Esophagus muscularis mucosa (tissue), 4 donors: ENCODE measurements at regions not wholly inside any gene's neighbourhood (a gene's known extent, or its start where the extent isn't known, plus 50 kb on each side); places are given as distances from the start of the nearest gene placed in this dataset.

Source experiments
- DNase-seq: peaks from one replicate; pipeline ENCODE4 v3.0.0-alpha.2; 2017; ENCODE audit errors: extremely low spot score
- H3K27ac ChIP-seq, 4 donors: fragments of 200-600 bp; sonication (generic); replicated peaks in 1 of 4; 1 replicate in 3 of 4; 2 replicates in 1 of 4; pipeline ENCODE4 v1.5.1; 2016 to 2019; ENCODE audit warnings: mild to moderate bottlenecking in 1 of 4
- H3K27me3 ChIP-seq, 4 donors: fragments of 200-600 bp; sonication (generic); one replicate each; pipeline versions ENCODE4 v1.5.1 to v1.6.0; 2016 to 2019
- H3K36me3 ChIP-seq, 4 donors: fragments of 200-600 bp; sonication (generic); one replicate each; pipeline ENCODE4 v1.5.1; 2016 to 2019
- H3K4me1 ChIP-seq, 4 donors: fragments of 200-600 bp; sonication (generic); one replicate each; pipeline ENCODE4 v1.5.1; 2016 to 2019
- H3K4me3 ChIP-seq, 4 donors: fragments of 200-600 bp; sonication (generic); 1 replicate in 2 of 4; 2 replicates in 2 of 4; pipeline ENCODE4 v1.5.1; 2016 to 2019; ENCODE audit warnings: mild to moderate bottlenecking in 4 of 4, moderate library complexity in 1 of 4
- H3K9me3 ChIP-seq, 4 donors: fragments of 200-600 bp; sonication (generic); 1 replicate in 3 of 4; 2 replicates in 1 of 4; pipeline ENCODE4 v1.5.1; 2016 to 2019
- EP300 ChIP-seq: sonication (generic); formaldehyde crosslinking; IDR thresholded peaks from one replicate; pipeline ENCODE4 v1.6.1; 2017; ENCODE audit warnings: antibody characterized with exemption
- POLR2A ChIP-seq: fragments of 450-650 bp; IDR thresholded peaks from one replicate; pipeline ENCODE4 v1.6.1; 2017; ENCODE audit warnings: antibody characterized with exemption, moderate library complexity, mild to moderate bottlenecking, low read depth
- POLR2AphosphoS5 ChIP-seq, 2 donors: sonication (generic); formaldehyde crosslinking; IDR thresholded peaks; one replicate each; pipeline ENCODE4 v1.6.1; 2017; ENCODE audit warnings: antibody characterized with exemption in 2 of 2
- WGBS: methylation state at CpG from one replicate; pipeline ENCODE4 v1.1.5; 2018; 5-methylcytosine and 5-hydroxymethylcytosine counted together
- intact Hi-C: fragments of 100-400 bp; cut with DNase I; formaldehyde crosslinking; loops from one replicate; pipeline ENCODE4 v1.15.1; 2023
- TF ChIP-seq, protein P1 (sequence below), 3 experiments: fragments of 200-600 bp in 2 of 3; fragments of 450-650 bp in 1 of 3; sonication (generic) in 2 of 3; IDR thresholded peaks; one replicate each; pipeline ENCODE4 v1.5.1; 2017 to 2019; ENCODE audit warnings: antibody characterized with exemption in 3 of 3, mild to moderate bottlenecking in 2 of 3, moderate library complexity in 1 of 3

DNA sequence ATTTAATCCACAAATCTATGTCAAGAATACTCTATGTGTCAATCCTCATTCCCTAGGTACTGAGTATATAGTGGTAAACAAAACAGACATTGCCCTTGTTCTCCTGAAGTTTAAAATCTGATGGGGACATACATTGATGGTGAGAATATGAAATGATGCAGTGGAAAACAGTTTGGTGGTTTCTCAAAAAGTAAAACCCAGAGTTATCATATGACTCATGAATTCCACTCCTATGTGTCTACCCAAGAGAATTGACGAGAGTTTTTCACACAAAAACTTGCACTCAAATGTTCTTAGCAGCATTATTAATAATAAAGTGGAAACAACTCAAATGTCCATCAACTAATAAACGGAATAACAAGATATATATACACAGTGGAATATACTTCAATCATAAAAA lies 586.7 kb downstream of the CCDC85A start:
- no peak overlapping the region for H3K27ac ChIP-seq
- 59% methylated on average over 2 of the region's 2 CpGs for WGBS
- no peaks in the 10 kb centered on the region for H3K36me3 ChIP-seq
- intact Hi-C loops: no loop called here
- no peaks in the 10 kb centered on the region for H3K27me3 ChIP-seq
- H3K4me1 ChIP-seq: no peaks in the 10 kb centered on the region
- H3K9me3 ChIP-seq: no peaks in the 10 kb centered on the region
- no peak for DNase-seq
- TF ChIP-seq POLR2AphosphoS5 (IDR thresholded peaks at IDR 0.05): no peak
- no peak overlapping the region for H3K4me3 ChIP-seq

DNA sequence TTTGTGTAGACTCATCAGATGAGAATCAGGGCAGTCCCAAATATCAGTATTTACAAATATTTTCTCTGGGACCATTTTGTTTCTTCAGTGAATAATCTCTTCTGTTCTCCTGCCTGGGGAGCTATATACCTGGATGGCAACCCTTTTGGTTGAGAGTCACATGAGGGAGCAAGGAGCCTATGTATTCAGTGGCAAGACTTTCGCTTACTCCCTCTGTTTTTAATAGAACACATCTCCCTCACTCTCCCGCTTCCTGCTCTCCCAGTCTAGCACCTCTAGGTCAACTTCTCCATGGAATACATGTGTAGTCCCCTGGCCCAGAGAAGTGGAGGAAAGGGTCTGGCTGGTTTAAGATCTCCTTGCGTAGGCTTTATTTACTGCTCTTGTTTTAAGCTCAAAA lies 600.3 kb downstream of the CCDC85A start:
- no peaks in the 10 kb centered on the region for H3K4me1 ChIP-seq
- no peak for DNase-seq
- H3K9me3 ChIP-seq: no peaks in the 10 kb centered on the region
- TF ChIP-seq POLR2A: no peak
- TF ChIP-seq EP300: no peak
- no peak for TF ChIP-seq POLR2AphosphoS5 (IDR thresholded peaks at IDR 0.05)
- TF ChIP-seq, protein P1, sequence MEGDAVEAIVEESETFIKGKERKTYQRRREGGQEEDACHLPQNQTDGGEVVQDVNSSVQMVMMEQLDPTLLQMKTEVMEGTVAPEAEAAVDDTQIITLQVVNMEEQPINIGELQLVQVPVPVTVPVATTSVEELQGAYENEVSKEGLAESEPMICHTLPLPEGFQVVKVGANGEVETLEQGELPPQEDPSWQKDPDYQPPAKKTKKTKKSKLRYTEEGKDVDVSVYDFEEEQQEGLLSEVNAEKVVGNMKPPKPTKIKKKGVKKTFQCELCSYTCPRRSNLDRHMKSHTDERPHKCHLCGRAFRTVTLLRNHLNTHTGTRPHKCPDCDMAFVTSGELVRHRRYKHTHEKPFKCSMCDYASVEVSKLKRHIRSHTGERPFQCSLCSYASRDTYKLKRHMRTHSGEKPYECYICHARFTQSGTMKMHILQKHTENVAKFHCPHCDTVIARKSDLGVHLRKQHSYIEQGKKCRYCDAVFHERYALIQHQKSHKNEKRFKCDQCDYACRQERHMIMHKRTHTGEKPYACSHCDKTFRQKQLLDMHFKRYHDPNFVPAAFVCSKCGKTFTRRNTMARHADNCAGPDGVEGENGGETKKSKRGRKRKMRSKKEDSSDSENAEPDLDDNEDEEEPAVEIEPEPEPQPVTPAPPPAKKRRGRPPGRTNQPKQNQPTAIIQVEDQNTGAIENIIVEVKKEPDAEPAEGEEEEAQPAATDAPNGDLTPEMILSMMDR (IDR thresholded peaks at IDR 0.05): no peak
- no peaks in the 10 kb centered on the region for H3K36me3 ChIP-seq
- H3K27me3 ChIP-seq: no peaks in the 10 kb centered on the region
- no peak overlapping the region for H3K27ac ChIP-seq
- intact Hi-C loops: no loop called here
- no peak overlapping the region for H3K4me3 ChIP-seq
- WGBS: 78% methylated on average over 3 of the region's 3 CpGs

DNA sequence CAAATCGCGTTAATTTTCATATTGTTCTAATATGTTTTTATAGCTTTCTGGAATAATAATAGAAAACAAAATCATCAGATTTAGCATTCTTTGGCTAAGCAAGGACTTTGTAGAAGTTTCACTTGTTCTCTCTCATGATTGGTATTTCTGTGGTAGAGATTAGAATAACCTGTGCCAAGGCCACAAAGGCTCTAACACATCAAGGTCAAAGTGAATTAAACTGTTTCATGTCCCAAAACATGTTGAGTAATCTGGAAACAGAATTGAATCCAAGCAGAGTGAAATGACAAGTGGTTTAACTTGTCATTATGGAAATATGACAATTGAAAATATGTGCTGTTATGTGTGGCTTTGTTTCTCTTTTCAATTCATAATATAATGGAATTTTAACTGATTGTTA lies 617.4 kb downstream of the CCDC85A start:
- Histone ChIP-seq H3K9me3 (no peaks in the 10 kb centered on the region), H3K27ac (no peak overlapping the region), H3K27me3 (no peaks in the 10 kb centered on the region), H3K4me1 (no peaks in the 10 kb centered on the region), H3K36me3 (no peaks in the 10 kb centered on the region), H3K4me3 (no peak overlapping the region)
- WGBS: 90% methylated on average over 2 of the region's 2 CpGs
- TF ChIP-seq, protein P1 (IDR thresholded peaks at IDR 0.05): no peak
- TF ChIP-seq EP300 (no peak), POLR2A (no peak), POLR2AphosphoS5 (IDR thresholded peaks at IDR 0.05) (no peak)
- no peak for DNase-seq
- intact Hi-C loops: no loop called here

DNA sequence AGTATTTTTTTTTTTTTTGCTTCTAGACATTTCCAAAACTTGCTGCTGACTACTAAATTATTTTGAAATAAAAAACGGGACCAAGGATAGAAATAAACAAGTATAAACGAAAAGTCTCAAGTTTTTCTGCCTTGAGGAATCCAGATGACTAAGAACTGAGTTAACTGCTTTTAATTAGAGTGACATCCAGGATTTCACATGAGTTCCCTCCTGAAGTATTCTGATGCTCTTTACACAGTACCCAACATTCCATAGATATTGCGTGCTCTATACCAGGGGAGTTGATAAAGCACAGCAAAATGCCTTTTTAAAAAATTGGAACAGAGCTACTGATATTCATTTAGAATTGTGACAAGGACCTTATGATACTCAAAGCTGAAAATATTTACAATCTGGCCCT lies 618.0 kb downstream of the CCDC85A start:
- intact Hi-C loops: no loop called here
- Histone ChIP-seq H3K36me3 (no peaks in the 10 kb centered on the region), H3K27ac (no peak overlapping the region), H3K4me1 (no peaks in the 10 kb centered on the region), H3K4me3 (no peak overlapping the region), H3K27me3 (no peaks in the 10 kb centered on the region), H3K9me3 (no peaks in the 10 kb centered on the region)
- WGBS: 60% methylated on average over 3 of the region's 3 CpGs
- TF ChIP-seq POLR2A (no peak), POLR2AphosphoS5 (IDR thresholded peaks at IDR 0.05) (no peak), EP300 (no peak)
- TF ChIP-seq, protein P1 (IDR thresholded peaks at IDR 0.05): no peak
- no peak for DNase-seq

DNA sequence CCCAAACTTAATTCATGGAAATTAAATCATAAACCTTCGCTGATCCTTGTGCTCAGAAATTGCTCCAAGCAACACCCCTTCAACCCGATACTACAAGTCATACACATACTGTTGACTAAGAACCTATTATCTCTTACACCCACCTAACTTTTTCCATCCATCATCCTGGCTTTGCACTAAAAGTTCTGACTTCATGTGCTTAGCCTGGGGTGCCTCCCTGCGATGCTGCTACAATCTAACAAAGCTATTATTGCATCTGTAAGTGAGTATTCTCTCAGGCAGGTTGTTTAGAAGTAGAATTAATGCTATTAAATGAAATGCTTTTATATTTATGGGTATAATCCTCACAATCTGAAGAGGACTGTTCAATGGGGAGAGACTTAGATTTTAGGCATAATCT lies 619.8 kb downstream of the CCDC85A start:
- no peaks in the 10 kb centered on the region for H3K36me3 ChIP-seq
- DNase-seq: no peak
- no peak overlapping the region for H3K27ac ChIP-seq
- 95% methylated on average over 3 of the region's 3 CpGs for WGBS
- no peaks in the 10 kb centered on the region for H3K4me1 ChIP-seq
- no peak overlapping the region for H3K4me3 ChIP-seq
- intact Hi-C loops: no loop called here
- TF ChIP-seq POLR2A (no peak), EP300 (no peak), POLR2AphosphoS5 (IDR thresholded peaks at IDR 0.05) (no peak)
- TF ChIP-seq, protein P1 (IDR thresholded peaks at IDR 0.05): no peak
- H3K9me3 ChIP-seq: no peaks in the 10 kb centered on the region
- no peaks in the 10 kb centered on the region for H3K27me3 ChIP-seq
